ENCODE measurements at regions not wholly inside any gene's neighbourhood (a gene's known extent, or its start where the extent isn't known, plus 50 kb on each side); places are given as distances from the start of the nearest gene placed in this dataset.
A peak's percentile ranks its signal among the peaks of the same experiment; 100 is the strongest.
"Not testable (repeated sequence)": the region's sequence is repeated elsewhere in the genome, so short reads cannot be mapped to it uniquely, and the experiment has no call there.

DNA sequence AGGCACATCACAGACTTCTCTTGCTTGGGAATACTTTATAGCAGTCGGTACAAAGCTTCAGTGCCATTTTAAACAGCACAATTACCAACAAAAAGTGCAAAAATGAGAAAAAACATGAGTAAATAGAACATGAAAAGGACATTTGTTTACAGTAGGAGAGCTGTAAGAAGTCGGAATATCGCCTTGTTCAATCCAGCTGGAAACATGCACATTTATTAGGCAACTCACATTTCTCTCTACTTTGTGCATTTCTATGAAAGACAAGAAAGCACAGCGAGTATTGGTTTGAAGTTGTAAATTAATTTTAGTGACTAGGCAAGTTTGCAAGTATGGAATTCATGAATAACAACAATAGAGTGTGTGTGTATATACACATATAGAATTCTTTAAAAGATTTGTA lies 484.7 kb downstream of the DACH1 start:
- no peak for DNase-seq

DNA sequence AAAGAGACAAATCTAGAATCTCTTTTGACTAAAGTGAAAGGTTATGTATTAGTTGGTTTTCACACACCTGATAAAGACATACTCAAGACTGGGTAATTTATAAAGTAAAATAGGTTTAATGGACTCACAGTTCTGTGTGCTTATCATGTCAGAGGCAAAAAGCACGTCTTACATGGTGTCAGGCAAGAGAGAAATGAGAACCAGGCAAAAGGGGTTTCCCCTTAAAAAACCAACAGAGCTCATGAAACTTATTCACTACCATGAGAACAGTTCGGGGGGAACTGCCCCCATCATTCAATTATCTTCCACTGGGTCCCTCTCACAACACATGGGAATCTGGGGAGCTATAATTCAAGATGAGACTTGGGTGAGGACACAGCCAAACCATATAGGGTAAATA lies 486.8 kb downstream of the DACH1 start:
- DNase-seq = no peak

DNA sequence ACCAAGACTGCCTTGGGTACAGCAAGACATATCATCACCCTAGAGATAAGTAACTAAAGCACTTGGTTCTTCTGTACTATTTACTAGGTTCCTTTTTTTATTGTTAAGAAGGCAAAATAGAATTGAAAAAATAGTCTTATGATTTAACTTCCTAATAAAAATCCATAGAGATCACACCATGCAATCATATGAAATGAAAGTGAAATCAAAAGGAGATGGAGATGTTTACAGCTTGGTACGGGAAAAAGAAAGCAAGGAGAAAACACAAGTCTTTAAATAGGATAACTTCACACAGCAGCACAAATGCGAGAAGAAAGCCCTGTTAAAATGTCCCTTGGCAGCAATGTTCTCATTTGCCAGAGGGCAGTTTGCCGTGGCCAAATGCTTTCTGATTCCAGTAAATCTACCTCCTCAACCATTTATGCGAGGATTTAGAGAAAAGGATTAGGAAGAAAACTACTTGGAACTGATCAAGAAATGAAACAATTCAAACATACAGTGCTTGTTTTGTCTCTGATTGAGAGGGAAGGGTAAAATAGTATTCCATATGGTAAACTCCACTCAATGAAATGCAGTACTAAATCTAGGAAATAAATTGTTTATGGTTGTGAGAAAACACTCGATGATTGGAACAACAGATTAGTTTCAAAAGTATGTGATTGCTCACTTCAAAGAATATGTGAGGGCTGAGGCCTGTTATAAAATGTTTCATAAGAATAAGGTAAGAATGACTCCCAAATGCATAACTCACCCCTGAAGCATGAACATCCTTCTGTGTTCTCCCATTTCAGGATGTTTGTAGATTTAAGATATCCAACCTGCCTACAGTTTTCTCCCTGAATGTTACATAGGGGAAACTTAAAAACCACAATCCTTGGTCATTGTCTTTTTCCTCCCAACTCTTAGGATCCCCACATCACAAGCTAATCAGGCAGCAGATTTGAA lies 487.8 kb downstream of the DACH1 start:
- peak; percentile 66 for DNase-seq

DNA sequence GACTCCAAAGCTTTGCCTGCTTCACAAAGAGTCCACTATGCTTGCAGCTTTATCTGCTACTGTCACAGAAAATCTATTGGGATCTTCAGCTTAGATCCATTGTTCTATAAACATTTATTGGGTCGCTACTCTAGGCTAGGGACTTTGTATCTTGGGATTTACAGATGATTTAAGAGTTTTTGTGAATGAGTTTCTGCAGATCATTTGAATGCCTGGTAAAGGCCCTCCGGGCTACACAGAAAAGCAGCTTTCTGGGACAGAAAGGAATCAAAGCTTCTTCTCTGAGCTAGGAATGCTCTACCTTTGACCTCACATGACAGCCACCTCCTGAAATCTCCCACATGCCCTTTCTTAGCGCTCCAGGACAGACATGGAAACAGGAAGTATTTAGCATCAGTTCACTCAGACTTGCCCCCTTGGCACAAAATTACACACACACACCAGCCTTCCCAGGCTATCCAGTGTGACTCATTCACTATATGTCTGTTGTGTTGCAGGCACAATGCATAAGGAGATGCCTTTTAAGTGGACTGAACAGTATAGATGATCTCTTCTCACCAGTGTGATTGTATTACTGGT lies 492.4 kb downstream of the DACH1 start:
- DNase-seq = no peak

DNA sequence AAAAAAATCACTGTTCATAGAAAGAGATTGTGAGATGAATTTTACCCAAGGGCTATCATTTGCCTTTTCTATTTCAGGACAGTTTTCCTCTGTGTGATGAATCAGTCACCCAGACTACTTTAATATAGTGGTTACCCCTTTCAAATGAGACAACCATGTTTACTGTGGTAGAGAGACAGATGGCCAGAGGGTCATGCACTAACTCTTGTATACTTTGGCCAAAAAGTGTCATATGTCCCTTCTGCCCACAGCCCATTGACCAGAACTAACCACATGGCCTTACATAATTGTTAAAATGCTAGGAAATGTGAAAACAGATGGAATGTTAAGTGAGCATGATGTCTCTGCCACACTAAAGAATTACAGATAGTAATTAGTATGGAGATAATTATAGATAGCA lies 498.7 kb downstream of the DACH1 start:
- DNase-seq = no peak

DNA sequence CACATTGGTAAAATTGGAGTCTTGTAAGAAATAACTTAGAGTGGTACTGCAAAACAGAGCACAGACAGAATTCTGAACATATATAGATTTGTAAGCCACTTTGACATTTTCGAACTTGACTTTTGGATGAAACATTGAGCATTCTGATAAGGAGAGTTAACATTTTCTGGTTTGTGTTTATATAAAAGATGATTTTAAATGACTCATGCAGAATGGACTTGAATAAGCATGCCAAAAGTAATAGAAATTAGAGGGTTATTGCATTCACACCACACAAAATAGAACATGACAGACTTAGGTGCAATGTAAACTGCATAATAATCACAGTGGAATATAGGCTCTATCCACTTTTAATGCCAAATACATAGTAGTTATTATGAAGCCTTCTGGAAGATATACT lies 507.0 kb downstream of the DACH1 start:
- DNase-seq = no peak

DNA sequence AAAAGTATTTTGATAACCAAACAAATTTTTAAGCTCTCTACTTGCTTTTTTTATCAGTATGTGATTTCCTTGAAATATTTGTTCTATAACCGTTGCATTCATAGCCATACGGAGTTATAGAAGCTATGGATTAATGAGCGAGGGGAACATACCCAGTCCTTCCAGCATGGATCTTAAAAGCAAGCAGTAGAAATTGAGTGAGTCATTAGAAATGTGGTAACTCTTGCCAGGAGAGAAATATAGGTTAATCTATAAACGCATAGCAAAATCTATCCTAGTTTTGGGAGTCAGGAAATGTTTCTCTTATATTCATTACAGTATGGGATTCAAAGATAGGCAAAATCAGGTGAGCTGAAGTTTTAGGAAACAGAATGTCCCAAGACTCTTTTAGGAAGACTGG lies 507.4 kb downstream of the DACH1 start:
- no peak for DNase-seq

DNA sequence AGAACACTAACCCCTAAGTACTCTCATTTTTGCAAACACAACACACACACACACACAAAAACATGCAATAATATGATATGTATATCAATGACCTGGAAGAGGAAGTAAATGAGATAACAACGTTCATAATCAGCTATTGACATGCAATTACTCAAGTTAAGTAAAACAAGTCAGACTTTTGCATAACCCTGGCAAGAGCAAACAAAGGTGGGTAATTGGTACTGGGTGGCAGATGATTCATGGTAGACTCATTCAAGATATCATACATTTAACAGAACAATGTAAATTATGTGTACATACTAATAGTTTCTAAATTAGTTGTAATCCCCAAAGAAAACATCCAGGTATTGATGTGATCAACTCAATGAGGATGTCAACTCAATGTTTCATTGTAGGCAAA lies 508.8 kb downstream of the DACH1 start:
- no peak for DNase-seq

DNA sequence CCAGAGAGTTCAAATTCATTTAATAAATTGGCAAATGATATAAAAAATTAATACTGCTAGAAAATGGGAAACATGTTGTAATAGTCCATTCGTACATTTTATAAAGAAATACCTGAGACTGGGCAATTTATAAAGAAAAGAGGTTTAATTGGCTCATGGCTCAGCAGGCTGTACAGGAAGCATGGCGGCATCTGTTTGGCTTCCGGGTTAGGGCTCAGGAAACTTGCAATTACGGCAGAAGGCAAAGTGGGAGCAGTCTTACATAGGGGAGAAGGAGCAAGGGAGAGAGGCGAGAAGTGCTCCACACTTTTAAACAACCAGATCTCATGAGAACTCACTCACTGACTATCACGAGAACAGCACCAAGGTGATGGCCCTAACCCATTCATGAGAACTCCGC lies 512.0 kb downstream of the DACH1 start:
- no peak for DNase-seq

DNA sequence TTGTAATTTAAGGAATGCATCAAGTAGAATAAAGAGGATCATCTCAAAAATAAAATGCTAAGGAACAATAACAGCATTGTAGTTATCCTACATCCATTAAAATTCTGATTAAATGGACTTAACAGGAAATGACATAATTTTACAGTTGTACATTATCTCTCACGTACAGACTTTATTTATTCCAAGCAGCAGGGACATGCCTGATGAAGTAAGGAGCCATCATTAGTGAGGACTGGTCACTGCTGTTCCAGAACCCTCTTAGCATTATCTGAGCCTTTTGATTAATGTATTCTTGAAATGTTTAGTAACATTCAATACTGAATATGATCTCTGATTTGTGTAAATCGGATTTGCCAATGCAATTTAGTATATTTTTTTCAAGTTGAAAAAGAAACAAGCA lies 516.1 kb downstream of the DACH1 start:
- no peak for DNase-seq

DNA sequence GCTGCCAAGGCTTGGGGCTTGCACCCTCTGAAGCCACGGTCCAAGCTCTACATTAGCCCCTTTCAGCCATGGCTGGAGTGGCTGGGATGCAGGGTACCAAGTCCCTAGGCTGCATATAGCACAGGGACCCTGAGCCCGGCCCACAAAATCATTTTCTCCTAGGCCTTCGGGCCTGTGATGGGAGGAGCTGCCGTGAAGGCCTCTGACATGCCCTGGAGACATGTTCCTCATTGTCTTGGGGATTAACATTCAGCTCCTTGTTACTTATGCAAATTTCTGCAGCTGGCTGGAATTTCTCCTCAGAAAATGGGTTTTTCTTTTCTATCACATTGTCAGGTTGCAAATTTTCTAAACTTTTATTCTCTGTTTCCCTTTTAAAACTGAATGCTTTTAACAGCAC lies 521.1 kb downstream of the DACH1 start:
- DNase-seq = not testable (repeated sequence)

DNA sequence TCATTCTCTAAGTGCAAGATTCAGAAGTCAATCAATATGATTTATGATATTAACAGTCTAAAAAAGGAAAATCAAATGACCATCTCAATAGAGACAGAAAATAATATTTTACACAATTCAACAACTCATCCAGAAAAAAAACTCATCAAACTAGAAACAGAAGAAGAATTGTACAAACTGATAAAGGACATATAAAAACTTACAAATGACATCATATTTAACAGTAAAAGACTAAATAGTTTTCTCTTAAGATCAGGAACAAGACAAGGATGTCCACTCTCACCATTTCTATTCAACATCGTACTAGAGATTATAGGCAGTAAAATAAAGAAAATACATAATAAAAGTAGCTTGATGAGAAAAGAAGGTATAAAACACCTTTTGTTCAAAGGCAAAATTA lies 527.3 kb downstream of the DACH1 start:
- DNase-seq = no peak

DNA sequence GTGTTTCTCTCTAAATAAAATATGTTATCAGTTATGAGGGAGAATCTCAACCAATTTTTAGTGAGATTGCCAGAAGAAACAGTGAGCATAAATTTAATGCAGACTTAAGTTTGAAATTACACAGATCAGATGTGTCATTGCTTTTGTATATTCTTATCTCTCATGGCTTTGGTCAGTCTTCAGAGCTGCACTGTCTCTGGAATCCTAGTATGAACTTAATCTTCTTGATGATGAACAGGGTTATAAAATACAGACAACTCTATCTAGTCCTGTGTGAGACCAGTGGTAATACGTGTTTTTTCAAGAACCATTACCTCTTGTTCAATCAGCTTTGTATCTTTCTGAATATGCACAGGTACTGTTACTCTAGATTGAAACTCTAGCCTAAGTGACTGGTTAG lies 528.0 kb downstream of the DACH1 start:
- peak; percentile 4 for DNase-seq

DNA sequence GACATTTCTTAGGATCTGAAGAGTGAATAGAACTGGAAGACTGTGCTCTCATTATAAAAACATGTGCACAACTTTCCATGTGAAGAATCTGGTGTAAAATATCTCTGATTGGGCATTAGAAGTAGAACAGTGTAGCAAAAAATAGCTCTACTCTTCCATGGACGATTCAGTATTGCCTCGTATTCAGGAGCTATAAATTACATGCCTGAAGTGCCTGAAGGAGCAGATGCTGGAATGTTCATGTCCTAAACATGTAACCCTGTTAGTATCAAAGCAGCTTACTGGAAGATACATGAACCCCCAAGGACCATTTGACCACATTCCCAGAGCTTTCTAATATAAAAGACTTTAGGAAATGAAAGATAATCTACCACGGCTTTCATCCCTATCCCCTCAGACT lies 528.9 kb downstream of the DACH1 start:
- DNase-seq = no peak

DNA sequence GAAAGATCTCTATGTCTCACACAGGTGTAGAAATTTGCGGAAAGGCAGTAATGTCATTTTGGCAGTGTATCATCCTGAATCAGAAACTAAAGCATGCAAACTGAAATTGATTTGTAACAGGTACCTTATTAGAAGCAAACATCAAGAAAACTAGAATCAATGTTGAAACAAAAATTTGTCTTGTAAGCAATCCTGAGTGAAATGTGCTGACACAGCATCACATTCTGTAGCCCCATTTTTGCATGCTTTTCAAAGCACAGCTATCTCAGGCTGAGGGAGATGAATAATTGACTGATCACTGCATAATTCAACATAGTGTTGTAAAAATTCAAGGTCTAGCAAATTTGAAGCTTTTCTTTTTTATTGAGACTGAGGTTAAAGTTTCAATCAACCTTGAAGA lies 539.7 kb downstream of the DACH1 start:
- no peak for DNase-seq

DNA sequence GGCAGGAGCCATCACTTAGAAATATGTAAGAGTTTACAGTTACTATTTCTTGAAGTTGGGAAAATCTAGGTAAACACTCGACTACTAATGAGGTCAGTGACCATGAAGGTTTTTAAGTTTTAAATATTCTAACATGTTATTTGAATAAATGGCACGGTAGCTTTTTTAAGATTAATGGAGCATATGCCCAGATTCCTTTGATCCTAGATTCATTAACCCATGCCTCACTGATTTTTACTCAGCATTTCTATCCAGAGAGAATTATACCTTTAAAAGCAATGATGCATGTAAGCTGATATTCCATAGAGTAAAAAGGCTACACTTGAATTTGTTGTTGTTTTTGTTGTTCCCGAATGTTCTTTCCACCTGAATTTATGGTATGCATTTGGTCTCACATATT lies 541.4 kb downstream of the DACH1 start:
- DNase-seq = no peak

DNA sequence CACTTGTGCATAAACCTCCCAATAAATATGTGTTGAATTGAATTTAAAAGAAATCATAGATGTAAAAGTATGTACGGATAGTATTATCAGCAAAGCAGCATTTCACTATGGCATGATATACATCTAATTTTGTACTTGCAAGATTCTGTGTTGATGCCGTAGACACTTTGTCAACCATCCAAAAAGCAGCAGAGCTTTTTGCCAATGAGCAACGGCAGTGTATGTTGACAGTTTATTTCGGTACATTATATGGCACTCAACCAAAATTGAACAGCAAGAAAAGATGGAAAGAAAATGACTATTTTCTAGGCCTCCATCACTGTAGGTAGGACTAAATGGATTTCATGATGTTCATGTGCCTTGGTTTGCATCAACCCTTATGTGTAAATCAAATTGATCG lies 543.7 kb downstream of the DACH1 start:
- no peak for DNase-seq

DNA sequence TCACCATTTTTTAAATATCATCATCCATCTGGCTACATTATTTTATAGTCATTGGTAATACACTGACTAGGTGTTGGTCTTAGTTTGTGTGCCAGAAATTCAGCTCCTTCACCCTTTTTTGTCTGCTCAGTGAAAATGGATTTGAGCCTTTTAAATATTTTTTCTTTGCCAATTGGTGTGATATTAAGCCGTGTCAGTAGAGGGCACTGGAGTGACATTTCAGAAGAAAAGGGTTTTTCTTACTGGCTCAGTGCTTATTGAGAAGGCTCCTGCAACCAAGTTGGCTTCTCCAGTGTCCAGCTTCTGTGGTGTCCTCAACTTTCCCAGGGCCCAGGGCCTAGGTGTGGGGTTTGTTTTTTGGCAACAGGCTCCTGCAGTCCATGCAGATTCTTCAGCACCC lies 546.6 kb downstream of the DACH1 start:
- peak; percentile 70 for DNase-seq

DNA sequence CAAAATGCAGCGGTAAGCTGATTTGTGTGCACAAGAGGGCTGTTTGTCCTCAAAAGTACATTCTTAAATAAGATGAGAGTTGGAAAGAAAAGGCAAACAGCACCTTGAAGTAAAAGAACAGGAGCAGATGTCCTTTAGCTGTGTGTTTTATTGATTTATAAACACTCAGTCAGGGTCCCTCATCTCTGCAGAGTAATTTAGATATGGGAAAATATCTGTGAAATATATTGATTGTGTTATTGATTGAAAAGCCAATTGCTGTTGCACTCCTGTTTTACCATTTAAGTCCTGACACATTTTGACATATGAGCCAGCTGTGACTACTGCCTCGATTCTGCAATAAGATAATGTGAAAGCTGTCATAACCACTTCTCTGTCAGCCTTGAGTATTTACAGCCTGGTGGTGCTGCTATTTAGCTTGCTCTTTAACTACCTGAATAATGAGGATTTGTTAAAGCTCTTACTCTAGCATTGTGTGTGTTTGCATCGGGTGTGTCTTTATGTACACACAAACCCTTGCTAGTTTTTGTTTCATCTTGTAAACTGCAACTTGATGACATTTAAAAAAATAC lies 550.1 kb downstream of the DACH1 start:
- peak; percentile 31 for DNase-seq

DNA sequence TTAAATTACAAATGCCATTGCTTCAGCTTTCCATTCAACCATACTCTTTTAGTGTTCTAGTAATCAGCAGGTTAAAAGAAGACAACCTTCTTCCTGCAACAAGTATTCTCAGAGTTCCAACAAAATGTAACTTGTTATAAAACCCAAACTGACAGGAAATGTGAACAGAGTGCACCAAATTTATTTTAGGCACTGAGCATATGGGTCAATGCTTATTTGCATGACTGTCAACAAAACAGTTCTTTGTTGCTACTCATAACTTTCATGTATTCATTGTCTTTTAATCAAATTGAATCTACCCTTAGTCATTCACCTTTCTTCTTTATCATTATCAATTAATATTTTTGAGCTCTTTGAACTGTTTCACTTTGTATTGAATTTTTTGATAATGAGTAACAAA lies 554.1 kb downstream of the DACH1 start:
- DNase-seq = no peak

DNA sequence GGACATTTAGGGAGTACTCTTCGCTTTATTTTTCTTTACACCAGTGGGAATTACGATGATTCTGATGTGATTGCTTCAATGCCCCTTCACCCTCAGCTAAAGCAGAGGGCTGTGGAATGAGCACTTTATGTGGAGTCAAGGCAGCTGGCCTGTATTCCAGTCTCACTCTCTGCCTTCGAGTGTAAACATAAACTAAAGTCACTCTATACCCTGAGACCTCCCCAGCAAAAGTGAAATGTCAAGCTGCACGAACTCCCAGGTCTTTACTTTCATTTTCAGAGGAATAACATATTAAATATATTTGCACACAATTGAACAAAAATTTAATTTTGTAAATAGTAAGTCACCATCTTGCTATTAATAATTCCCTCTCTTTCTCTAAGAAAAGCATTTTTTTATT lies 557.1 kb downstream of the DACH1 start:
- peak; percentile 40 for DNase-seq

DNA sequence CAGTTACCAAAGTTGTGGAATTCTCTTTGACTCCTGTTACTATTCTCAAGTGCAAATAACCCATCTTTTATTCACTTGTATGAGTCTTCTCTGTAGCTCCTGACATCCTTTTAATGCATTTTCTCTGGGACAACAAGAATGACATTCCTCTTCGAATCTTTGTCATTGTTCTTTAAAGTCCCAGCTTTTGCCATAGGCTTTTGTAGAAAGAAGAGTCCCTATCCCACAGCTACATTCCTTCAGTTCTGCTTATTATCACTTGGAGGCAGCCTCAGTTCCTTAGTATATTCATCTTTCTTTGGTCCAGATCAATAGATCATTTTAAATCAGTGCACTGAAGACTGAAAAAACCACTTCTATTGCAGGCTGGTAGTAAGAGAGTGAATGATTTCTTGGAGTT lies 560.2 kb downstream of the DACH1 start:
- DNase-seq = no peak

DNA sequence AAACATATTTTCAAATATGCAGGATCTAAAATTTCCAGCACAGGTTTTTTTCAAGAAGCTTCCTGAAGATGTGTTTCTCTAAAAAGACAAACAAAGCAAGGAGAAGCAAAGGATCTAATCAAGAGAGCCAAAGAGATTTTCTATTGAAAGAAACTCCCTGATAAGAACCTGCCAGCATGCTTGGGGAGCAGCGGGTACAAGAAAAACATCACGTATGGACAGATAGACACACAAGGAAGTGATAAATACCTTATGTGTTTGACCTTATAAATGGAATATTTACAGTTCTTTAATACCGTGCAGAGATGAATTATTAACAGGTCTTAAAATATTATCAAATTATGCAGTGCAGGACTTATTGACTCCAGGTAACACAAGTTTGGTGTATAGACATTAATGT lies 562.1 kb downstream of the DACH1 start:
- no peak for DNase-seq

DNA sequence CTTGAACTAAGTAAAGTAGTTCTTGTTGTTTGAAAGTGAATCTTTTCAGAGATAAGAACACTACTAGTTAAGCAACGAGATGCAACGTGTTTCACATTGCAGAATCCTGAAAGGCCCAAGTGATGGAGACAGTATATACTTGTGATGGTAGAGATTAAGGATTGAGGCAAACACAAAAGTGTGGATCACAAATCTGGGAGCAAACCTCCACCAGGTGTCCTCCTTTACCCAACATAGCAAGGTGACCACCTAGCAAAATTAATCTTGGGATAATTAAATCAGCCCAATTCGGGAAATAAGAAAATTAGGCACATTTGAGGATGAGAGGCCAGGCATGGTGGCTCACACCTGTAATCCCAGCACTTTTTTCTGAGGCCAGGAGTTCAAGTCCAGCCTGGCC lies 563.9 kb downstream of the DACH1 start:
- no peak for DNase-seq
